ENCODE measurements at regions not wholly inside any gene's neighbourhood (a gene's known extent, or its start where the extent isn't known, plus 50 kb on each side); places are given as distances from the start of the nearest gene placed in this dataset.

DNA sequence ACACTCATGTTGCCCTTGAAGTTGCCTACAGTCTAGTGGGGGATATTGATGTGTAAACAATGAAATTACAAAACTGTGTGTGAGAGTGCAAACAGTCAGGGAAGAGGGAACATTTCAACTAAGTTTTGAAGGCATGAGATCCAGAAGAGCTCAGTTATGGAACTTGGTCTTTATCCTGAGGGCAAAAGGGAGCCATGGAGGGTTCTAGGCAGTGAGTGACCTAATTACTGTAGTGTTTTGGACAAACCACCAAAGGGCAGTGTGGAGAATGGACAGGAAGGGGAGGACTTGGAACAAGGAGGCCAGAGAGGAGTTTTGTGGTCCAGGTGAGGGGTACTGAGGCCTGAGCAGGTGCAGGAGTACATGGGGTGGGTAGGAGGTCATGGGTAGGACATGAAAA is 143.7 kb upstream of the SMIM23 start (continued):
- TF ChIP-seq, protein P1, sequence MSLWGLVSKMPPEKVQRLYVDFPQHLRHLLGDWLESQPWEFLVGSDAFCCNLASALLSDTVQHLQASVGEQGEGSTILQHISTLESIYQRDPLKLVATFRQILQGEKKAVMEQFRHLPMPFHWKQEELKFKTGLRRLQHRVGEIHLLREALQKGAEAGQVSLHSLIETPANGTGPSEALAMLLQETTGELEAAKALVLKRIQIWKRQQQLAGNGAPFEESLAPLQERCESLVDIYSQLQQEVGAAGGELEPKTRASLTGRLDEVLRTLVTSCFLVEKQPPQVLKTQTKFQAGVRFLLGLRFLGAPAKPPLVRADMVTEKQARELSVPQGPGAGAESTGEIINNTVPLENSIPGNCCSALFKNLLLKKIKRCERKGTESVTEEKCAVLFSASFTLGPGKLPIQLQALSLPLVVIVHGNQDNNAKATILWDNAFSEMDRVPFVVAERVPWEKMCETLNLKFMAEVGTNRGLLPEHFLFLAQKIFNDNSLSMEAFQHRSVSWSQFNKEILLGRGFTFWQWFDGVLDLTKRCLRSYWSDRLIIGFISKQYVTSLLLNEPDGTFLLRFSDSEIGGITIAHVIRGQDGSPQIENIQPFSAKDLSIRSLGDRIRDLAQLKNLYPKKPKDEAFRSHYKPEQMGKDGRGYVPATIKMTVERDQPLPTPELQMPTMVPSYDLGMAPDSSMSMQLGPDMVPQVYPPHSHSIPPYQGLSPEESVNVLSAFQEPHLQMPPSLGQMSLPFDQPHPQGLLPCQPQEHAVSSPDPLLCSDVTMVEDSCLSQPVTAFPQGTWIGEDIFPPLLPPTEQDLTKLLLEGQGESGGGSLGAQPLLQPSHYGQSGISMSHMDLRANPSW (CRISPR knock-in tag; IDR thresholded peaks at IDR 0.05; ENCODE audit: borderline replicate concordance): no peak
- TF ChIP-seq ZNF225 (CRISPR knock-in tag; IDR thresholded peaks at IDR 0.05) (no peak), ZNF484 (CRISPR knock-in tag; IDR thresholded peaks at IDR 0.05; ENCODE audit: borderline replicate concordance, low read depth) (no peak), MZF1 (CRISPR knock-in tag; IDR thresholded peaks at IDR 0.05; ENCODE audit: borderline replicate concordance) (no peak), NCOR1 (IDR thresholded peaks at IDR 0.05; ENCODE audit: borderline replicate concordance, low read length) (no peak), SMAD3 (CRISPR knock-in tag; IDR thresholded peaks at IDR 0.05) (no peak), ZNF572 (CRISPR knock-in tag; IDR thresholded peaks at IDR 0.05) (no peak), CHD2 (IDR thresholded peaks at IDR 0.05; ENCODE audit: low read depth, low read length) (no peak), SOX6 (IDR thresholded peaks at IDR 0.05) (no peak), SOX6 (CRISPR knock-in tag; IDR thresholded peaks at IDR 0.05) (no peak)
- TF ChIP-seq, protein P2, sequence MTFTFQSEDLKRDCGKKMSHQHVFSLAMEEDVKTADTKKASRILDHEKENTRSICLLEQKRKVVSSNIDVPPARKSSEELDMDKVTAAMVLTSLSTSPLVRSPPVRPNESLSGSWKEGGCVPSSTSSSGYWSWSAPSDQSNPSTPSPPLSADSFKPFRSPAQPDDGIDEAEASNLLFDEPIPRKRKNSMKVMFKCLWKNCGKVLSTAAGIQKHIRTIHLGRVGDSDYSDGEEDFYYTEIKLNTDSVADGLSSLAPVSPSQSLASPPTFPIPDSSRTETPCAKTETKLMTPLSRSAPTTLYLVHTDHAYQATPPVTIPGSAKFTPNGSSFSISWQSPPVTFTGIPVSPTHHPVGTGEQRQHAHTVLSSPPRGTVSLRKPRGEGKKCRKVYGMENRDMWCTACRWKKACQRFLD (CRISPR knock-in tag; IDR thresholded peaks at IDR 0.05; ENCODE audit: borderline replicate concordance): no peak

DNA sequence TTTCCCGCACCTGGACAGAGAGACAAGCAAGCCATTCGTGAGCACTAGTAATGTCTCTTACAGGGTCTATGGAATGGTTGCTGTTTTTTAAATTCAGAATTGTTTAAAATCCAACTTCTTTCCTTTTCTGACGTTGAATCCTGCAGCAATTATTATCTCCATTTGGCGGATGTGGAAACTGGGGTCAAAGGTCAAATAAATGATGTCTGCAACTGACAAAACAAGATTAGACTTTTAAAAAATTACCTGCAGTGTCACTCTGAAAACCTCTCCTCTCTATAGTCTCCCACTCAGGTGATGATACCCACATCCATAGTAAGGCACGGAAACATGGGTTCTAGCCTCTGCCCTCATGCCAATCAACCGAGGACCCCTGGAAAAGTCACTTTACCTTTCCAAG is 142.7 kb upstream of the SMIM23 start:
- no TSS peak for BruUV-seq (replicated peaks)
- Histone ChIP-seq H3K9ac (ENCODE audit: insufficient read depth, low read depth, low read length) (no peak overlapping the region), H3K9me3 (ENCODE audit: low read length) (no peaks in the 10 kb centered on the region), H3K4me1 (ENCODE audit: insufficient read depth, low read length) (no peaks in the 10 kb centered on the region), H3K4me2 (ENCODE audit: low read depth, low read length) (no peak overlapping the region), H3K36me3 (replicated peaks in 1 of 2; ENCODE audit: control insufficient read depth in 1 of 2, insufficient read depth in 2 of 2, low read length in 2 of 2) (no peaks in the 10 kb centered on the region), H3K27me3 (ENCODE audit: control insufficient read depth in 1 of 2, insufficient read depth in 2 of 2, low read length in 2 of 2) (peaks cover 0 to 26% of the 10 kb centered on the region in 2 experiments; a peak in 2 of 5 replicates), H3K27ac (ENCODE audit: extremely low read length, insufficient read depth, low read length) (no peak overlapping the region), H4K20me1 (ENCODE audit: insufficient read depth, low read length) (no peaks in the 10 kb centered on the region), H2AFZ (ENCODE audit: low read length) (no peak overlapping the region), H3K4me3 (replicated peaks in 1 of 3; ENCODE audit: insufficient read depth in 1 of 3, low read depth in 2 of 3, low read length in 3 of 3) (no peak overlapping the region), H3K79me2 (ENCODE audit: insufficient read depth, low read length) (no peaks in the 10 kb centered on the region)
- CTCF ChIA-PET (ENCODE audit: low intra/inter-chr PET ratio, low total read pairs): no interaction called here
- FAIRE-seq (no peak), DNase-seq (ENCODE audit: low spot score) (no peak), ATAC-seq (no peak)
- 48% methylated on average over 6 of the region's 6 CpGs for WGBS (ENCODE audit: low lambda C conversion rate)
- POLR2A ChIA-PET: no interaction called here
- in situ Hi-C loops (cut with HindIII; ENCODE audit: extremely low pct_ligation_motif_present, low pct_unique_long_range_greater_than_20kb): no loop called here
- intact Hi-C loops (cut with micrococcal nuclease; ENCODE audit: unreplicated experiment): no loop called here
- TF ChIP-seq TSC22D2 (CRISPR knock-in tag; IDR thresholded peaks at IDR 0.05; ENCODE audit: borderline replicate concordance): no peak
- TF ChIP-seq, protein P3, sequence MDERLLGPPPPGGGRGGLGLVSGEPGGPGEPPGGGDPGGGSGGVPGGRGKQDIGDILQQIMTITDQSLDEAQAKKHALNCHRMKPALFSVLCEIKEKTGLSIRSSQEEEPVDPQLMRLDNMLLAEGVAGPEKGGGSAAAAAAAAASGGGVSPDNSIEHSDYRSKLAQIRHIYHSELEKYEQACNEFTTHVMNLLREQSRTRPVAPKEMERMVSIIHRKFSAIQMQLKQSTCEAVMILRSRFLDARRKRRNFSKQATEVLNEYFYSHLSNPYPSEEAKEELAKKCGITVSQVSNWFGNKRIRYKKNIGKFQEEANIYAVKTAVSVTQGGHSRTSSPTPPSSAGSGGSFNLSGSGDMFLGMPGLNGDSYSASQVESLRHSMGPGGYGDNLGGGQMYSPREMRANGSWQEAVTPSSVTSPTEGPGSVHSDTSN (CRISPR knock-in tag; IDR thresholded peaks at IDR 0.05): no peak
- no peak for TF ChIP-seq RAD21 (CRISPR knock-in tag; IDR thresholded peaks at IDR 0.05)
- no peak for TF ChIP-seq HNRNPH1 (optimal IDR thresholded peaks at IDR 0.05; ENCODE audit: low read depth, low read length)
- TF ChIP-seq ZSCAN9 (CRISPR knock-in tag; IDR thresholded peaks at IDR 0.05; ENCODE audit: borderline replicate concordance): no peak
- no peak for TF ChIP-seq CEBPB (IDR thresholded peaks at IDR 0.05; ENCODE audit: borderline replicate concordance, low read depth, low read length)
- TF ChIP-seq ZNF781 (CRISPR knock-in tag; IDR thresholded peaks at IDR 0.05; ENCODE audit: borderline replicate concordance, not compliant biosample characterization): no peak
- no peak for TF ChIP-seq KLF13 (CRISPR knock-in tag; IDR thresholded peaks at IDR 0.05)
- TF ChIP-seq PTBP1 (IDR thresholded peaks at IDR 0.05; ENCODE audit: low read depth, low read length, poor library complexity, severe bottlenecking): no peak
- no peak for TF ChIP-seq ZNF234 (CRISPR knock-in tag; conservative IDR thresholded peaks at IDR 0.05)
- TF ChIP-seq ZNF598 (CRISPR knock-in tag; IDR thresholded peaks at IDR 0.05; ENCODE audit: borderline replicate concordance): no peak

All from HepG2 (cell line).